HG03575 (cell line): ENCODE measurements at regions not wholly inside any gene's neighbourhood (a gene's known extent, or its start where the extent isn't known, plus 50 kb on each side); places are given as distances from the start of the nearest gene placed in this dataset.
"Not testable (repeated sequence)": the region's sequence is repeated elsewhere in the genome, so short reads cannot be mapped to it uniquely, and the experiment has no call there.

Experiments used
- ATAC-seq: cut with Tn5 transposase; IDR thresholded peaks from one replicate; pipeline ENCODE4 v1.9.1; 2021; ENCODE audit not compliant: unreplicated experiment, insufficient number of reproducible peaks, low FRiP score; ENCODE audit errors: extremely low read depth

GRCh38 chr2:60359569-60359968, 193.9 kb downstream of the BCL11A start:
- ATAC-seq = no peak

DNA sequence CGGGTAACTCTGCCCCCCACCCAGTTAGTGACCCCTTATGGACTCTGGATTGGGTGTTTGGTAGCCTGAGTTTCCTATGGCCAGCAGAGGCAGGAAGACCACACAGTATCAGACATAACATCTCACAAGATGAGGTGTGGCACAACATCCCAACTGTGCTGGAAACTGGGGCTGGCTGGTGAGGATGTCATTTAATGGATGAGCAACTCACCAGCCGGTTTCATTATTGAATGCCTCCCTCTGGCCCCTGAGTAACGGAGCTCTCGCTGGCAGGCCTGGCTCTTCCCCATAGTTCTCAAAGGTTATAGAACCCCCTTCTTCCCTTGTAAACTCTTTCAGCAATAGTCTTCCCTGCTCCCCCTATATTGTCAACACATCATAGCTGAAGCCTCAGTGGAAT, 195.0 kb downstream of the BCL11A start:
- ATAC-seq = no peak

DNA sequence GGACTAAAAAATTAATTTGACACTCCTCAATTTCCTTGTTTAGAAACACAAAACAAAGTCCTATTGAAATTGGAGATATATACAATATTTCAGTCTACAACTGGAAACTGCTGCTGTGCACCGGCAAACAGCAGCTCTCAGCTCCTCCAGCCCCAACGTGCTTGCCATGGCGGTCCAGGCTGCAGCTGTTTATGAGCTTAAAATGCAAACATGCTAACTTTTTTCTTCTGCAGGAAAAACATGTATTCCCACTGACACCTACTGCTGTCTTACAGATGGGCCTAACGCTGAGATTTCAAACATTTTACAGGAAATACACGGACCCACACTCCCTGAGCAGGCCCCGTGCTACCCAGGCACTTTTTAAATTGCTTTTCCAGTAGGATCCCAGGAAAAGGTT, 195.5 kb downstream of the BCL11A start:
- no peak for ATAC-seq

DNA sequence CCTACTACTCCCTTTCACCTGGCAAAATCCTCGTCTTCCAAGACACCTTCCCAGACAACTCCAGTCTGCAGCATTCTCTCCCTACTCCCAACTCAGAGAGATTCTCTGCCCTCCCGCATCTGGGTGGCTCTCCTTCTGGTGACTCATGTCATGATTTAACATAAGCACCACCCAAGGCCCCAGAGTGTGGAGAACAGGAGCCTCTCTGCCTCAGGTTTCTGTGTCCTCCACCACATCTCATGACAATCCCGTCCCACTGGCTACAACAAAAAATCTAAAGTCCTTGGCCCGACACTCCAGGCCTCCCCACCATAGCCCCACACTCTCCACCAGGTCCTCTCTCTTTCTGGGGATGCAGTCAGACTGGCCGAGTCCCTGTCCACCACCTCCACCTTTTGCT, 197.1 kb downstream of the BCL11A start:
- ATAC-seq = no peak

DNA sequence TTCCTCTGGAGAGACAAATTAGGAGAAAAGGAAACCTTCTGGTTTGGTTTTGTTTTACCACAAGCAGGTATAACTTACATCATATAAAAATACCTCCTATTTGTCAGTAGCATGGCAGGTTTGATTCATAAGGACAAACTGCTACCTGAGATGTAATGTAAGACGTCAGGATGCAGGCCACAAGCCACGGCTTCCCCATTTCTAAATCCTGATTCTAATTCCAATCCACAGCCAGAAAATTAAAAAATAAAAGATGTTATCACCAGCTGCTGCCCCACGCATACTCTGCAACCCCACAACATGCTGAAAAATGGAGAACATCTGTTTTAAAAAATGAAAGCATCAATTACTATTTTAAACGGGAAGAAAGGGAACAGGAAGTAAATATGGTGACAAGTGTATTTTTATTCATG, 197.6 kb downstream of the BCL11A start:
- no peak for ATAC-seq

GRCh38 chr2:60354713-60355112, 198.7 kb downstream of the BCL11A start:
- no peak for ATAC-seq

DNA sequence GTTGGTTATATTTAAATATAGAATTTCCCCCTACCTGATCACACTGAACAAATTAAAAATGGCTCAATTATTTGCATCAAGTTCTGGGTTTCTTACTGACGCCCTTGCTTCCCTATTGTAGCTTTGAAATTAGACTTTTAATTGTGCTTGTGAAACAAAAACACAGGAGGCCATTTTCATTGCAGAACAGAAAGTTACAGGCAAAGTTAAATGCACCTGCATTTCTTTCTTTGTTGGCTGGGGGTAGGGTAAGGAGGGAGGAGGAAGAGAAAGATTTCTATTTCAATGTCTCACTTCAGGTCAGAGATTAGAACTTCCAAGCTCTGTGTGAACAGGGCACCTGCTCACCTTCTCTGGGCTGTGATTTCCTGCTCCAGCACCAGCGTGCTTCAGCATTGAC, 199.6 kb downstream of the BCL11A start:
- ATAC-seq = peak; percentile 20

DNA sequence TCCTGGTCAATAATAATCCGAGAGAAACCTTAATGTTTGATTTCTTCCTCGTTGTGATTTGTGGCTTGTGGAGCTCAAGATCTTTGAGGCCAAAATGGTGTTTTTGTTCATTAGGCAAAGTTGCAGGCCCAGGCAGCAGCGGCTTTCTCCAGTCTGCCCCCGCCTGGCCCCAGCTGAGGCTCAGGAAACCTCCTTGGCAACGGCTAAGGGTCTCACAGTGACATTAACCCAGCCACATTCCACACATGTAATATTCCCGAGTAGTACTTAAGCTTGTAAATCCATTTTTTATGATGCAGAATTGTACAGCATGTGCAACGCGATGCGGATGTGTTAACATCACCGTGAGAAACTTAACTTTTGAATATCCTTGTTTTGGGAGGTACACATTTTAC, 200.1 kb downstream of the BCL11A start:
- ATAC-seq = no peak

DNA sequence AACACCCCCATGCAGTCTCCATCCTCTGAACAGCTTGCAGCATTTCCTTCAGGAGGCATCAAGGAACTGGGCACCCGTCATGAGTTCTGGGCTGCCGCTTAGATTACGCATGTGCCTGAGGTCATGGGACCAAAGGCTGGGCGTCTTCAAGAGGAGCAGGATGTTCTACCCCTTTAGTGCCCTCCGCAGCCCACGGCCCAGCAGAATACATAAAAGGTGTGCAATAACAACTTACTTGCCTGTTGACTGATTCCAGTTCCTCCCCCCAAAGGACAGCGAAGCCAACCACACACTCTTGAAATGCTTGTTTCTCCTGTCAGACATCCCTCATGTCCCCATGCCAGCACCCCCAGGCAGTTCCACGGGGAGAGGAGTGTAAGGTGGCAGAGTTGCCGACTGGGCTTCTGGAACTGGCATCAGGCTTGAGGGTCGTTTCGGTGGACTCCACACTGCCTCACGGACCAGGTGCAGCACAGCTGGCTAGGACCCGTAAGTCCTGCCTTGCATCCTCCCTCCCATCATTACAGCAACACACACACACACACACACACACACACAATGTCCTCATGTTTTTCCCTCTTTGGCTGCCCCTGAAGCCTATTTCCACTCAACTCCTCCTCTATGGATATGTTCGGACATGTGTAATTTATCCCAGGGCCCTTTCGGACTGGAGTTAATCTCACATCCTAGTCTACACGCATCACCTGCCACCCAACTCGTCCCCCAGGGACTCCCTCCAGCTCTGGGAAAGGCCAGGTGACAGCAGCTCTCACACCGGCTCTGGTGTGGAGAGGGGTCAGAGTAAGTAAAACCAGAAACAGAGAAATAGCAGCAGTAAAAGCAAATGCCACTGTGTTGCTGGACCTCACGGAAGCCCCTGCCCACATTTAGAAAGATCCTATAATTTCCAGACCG, 200.7 kb downstream of the BCL11A start:
- no peak for ATAC-seq

DNA sequence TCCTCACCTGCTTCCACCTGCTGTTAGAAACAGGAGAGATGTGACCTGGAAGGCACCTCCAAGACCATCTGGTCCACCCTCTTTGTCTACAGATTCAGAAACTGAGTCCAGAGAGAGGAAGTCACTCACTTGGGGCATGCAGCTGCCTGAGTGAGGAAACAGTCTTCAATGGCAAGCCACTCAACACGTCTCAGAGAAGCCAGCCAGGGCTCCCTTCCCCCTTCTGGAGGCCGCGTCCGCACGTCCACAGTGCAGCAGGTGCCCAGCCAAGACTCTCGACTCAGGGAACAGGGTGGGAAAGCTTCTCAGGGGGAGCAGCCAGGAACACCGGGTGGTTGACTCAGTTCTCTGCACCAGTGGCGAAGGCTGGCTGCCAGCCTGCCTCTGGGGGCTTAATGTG, 201.7 kb downstream of the BCL11A start:
- ATAC-seq = no peak

- ATAC-seq = no peak
These were observed 202.1 kb downstream of the BCL11A start for GRCh38 chr2:60351321-60351720.

DNA sequence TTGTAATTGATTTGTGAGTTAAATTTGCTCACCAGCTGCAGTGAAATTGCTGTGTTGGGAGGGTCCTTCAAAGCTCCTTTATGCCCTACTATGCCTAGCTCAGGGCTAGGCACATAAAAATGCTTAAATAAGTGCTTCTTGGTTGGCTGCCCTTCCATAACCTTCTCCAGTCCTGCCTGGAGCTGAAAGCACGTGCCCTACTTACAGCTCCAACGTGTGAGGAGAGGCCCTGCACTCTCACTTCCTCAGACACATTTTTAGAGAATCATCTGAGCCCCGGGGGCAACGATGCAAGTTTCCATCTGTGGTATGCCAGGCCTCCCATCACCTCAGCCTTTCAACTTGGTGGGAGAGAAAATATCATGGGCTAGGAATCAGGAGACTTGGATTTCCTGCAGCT, 202.7 kb downstream of the BCL11A start:
- ATAC-seq = no peak

DNA sequence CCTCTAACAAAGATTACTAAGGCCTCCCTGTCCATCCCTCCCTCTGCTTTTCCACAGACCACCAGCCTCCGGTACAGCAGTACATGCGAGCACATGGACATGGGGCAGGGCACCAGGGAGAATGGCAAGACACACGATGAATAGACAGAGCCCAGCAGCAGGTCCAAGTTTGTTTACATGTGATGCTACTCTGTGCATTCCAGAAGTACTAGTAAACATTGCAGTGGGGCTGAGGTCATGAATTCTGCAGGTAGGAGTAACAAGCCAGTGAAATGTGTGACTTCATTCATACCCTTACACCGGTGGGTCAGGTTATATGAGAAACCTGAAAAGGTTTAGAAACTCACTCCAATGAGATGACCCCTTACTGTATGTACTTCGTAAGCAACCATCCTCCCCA, 205.7 kb downstream of the BCL11A start:
- ATAC-seq = no peak

- not testable (repeated sequence) for ATAC-seq
These were observed 211.0 kb downstream of the BCL11A start for GRCh38 chr2:60342491-60342890.

DNA sequence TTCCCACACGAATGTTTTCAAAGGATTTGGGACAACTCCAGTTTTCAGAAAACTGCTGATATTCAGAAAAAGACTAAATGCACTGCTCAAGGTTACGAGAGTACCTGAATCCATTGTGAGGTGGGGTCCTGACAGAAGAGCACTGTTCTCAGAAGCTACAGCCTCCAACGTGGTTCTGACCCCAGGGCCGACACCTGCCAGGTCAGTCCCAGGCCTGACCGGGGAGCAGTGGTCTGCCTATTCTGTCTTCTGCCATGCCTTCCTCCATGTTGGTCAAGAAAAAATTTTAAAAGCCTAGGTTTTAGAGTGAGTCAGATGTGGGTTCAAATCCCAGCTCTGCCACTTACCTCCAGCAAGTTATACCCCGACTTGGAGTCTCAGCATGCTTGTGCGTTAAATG, 212.3 kb downstream of the BCL11A start:
- ATAC-seq = no peak

- ATAC-seq = no peak
These were observed 214.2 kb downstream of the BCL11A start for GRCh38 chr2:60339286-60339685.

GRCh38 chr2:60337142-60337497, 216.3 kb downstream of the BCL11A start:
- ATAC-seq = no peak

DNA sequence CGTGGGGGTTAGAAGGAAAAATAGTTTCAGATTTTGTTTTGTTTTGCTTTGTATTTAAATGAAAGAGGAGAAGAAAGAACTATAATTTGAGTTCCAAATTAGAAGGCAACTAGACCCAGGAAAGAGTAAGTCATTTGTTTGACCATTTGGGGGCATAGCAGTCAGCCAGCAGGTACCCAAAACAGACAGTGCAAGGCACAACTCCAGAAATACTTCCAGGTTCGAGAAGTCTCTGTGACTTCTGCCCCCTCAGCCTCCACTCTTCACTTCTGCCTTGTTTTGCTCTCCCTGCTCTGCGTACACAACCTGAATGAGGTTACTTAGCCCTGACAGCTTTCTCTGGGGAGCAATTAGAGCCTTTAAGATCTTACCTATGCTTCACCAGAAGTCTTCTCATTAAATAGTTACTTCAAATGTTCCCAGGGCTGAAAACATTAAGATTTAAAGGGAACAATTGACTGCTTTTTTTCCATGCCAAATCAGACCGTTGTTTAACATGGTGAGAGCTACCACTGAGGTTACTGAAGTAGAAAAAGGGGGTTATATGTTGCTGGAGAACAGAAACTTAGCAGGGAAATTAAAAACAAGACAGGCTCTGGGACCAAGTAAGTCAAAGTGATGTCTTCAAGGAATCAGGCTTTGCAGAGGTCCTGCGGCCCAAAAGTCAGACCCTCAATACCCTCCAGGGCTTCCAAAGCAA, 216.9 kb downstream of the BCL11A start:
- no peak for ATAC-seq

DNA sequence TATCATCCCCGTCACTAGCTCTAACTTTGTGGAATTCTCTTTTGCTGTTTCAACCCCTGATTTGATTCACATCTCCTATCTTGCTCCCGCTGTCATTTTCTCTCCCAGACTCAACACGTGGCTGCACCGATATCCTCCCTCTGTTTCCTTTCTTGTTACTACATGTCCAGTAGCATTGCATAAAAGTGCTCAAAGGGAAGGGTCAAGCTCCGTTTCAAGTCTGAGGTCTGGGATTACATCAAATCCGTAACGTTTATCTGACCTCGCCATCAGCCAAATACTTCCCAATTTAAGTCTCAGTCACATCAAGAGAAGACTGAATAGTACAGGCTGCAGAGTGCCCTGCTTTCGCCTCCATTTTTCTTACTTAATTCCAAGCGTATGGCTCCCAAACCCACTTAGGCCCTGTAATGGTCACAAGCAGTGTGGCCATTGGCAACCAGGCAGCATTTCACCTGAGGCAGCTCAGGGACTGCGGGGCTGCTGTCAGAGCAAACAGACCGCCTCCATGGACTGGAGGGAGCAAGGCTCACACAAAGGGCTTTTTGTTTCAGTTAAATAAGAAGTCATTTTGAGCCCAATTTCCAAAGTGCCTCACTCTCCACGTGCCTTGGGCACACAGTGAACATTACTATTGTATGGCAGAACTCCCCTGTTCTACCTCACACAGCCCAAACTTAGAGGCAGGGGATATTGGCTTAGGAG, 217.8 kb downstream of the BCL11A start:
- ATAC-seq = no peak

GRCh38 chr2:60334610-60335009, 218.8 kb downstream of the BCL11A start:
- no peak for ATAC-seq
